ENCODE measurements at regions not wholly inside any gene's neighbourhood (a gene's known extent, or its start where the extent isn't known, plus 50 kb on each side); places are given as distances from the start of the nearest gene placed in this dataset.

- H3K4me3 Mint-ChIP-seq, result no peak overlapping the region
- intact Hi-C loops (cut with micrococcal nuclease), result loop anchor here (1.0 to 5.0 kb wide), 9 partner anchors 16 to 332 kb away; partner anchors contain the start of genes CPSF3, ITGB1BP1 and YWHAQ
Measured at GRCh38 chr2:9753665-9754531, 89.4 kb upstream of the TAF1B start.

GRCh38 chr2:9754532-9754887 lies 88.8 kb upstream of the TAF1B start:
- intact Hi-C loops (cut with micrococcal nuclease), result loop anchor here (5.0 kb wide), 1 partner anchor 332 kb away; the partner anchor contains the start of genes CPSF3 and ITGB1BP1
- Mint-ChIP-seq H3K36me3 (ENCODE audit: low read depth) (no peaks in the 10 kb centered on the region), H3K27me3 (ENCODE audit: low read depth) (peaks cover 22% of the 10 kb centered on the region), H3K9me3 (no peaks in the 10 kb centered on the region), H3K4me3 (no peak overlapping the region), H3K4me1 (ENCODE audit: low read depth) (peaks cover 27% of the 10 kb centered on the region), H3K27ac (peak overlapping the region; percentile 54)
- DNase-seq, result no peak
- CTCF ChIA-PET, result interaction anchor here (1.2 kb wide), 2 partner anchors 20 to 24 kb away, joined by 3 to 5 read pairs; no protein-coding TSS in a partner anchor

More at GRCh38 chr2:9753665-9754531, 89.4 kb upstream of the TAF1B start:
- peak; percentile 76 for DNase-seq
- H3K36me3 Mint-ChIP-seq (ENCODE audit: low read depth), result no peaks in the 10 kb centered on the region
- peaks cover 22% of the 10 kb centered on the region for H3K27me3 Mint-ChIP-seq (ENCODE audit: low read depth)
- H3K27ac Mint-ChIP-seq, result peak overlapping the region; percentile 54
- CTCF ChIA-PET, result interaction anchor here (0.7 to 1.2 kb wide), 3 partner anchors 21 to 30 kb away, joined by 3 to 5 read pairs (median 3); no protein-coding TSS in a partner anchor
- no peaks in the 10 kb centered on the region for H3K9me3 Mint-ChIP-seq
- peaks cover 34% of the 10 kb centered on the region for H3K4me1 Mint-ChIP-seq (ENCODE audit: low read depth)

- no peak for DNase-seq
- intact Hi-C loops (cut with micrococcal nuclease), result no loop called here
- H3K9me3 Mint-ChIP-seq, result no peaks in the 10 kb centered on the region
- no peak overlapping the region for H3K4me3 Mint-ChIP-seq
- no peaks in the 10 kb centered on the region for H3K36me3 Mint-ChIP-seq (ENCODE audit: low read depth)
- CTCF ChIA-PET, result no interaction called here
- no peak overlapping the region for H3K27ac Mint-ChIP-seq
- H3K27me3 Mint-ChIP-seq (ENCODE audit: low read depth), result peaks cover 22% of the 10 kb centered on the region
- peaks cover 29% of the 10 kb centered on the region for H3K4me1 Mint-ChIP-seq (ENCODE audit: low read depth)
Measured at GRCh38 chr2:9755008-9755407, 88.3 kb upstream of the TAF1B start.

GRCh38 chr2:9755638-9756037 lies 87.6 kb upstream of the TAF1B start:
- DNase-seq, result no peak
- Mint-ChIP-seq H3K4me1 (ENCODE audit: low read depth) (peaks cover 35% of the 10 kb centered on the region), H3K27me3 (ENCODE audit: low read depth) (peaks cover 22% of the 10 kb centered on the region), H3K36me3 (ENCODE audit: low read depth) (no peaks in the 10 kb centered on the region), H3K9me3 (no peaks in the 10 kb centered on the region), H3K4me3 (no peak overlapping the region), H3K27ac (no peak overlapping the region)
- CTCF ChIA-PET, result no interaction called here
- intact Hi-C loops (cut with micrococcal nuclease), result no loop called here

- Mint-ChIP-seq H3K4me1 (ENCODE audit: low read depth) (peaks cover 41% of the 10 kb centered on the region), H3K27me3 (ENCODE audit: low read depth) (peaks cover 22% of the 10 kb centered on the region), H3K4me3 (no peak overlapping the region)
Measured at GRCh38 chr2:9756692-9757250, 86.5 kb upstream of the TAF1B start.

GRCh38 chr2:9757501-9758264 lies 85.6 kb upstream of the TAF1B start:
- no peak overlapping the region for H3K4me3 Mint-ChIP-seq
- CTCF ChIA-PET, result interaction anchor here (5.9 kb wide), 1 partner anchor 13 kb away, joined by 28 read pairs; no protein-coding TSS in a partner anchor
- no peak overlapping the region for H3K27ac Mint-ChIP-seq
- peaks cover 36% of the 10 kb centered on the region for H3K4me1 Mint-ChIP-seq (ENCODE audit: low read depth)
- intact Hi-C loops (cut with micrococcal nuclease), result no loop called here
- H3K36me3 Mint-ChIP-seq (ENCODE audit: low read depth), result no peaks in the 10 kb centered on the region
- DNase-seq, result no peak
- peaks cover 22% of the 10 kb centered on the region for H3K27me3 Mint-ChIP-seq (ENCODE audit: low read depth)
- no peaks in the 10 kb centered on the region for H3K9me3 Mint-ChIP-seq

More at GRCh38 chr2:9756692-9757250, 86.5 kb upstream of the TAF1B start:
- Mint-ChIP-seq H3K9me3 (no peaks in the 10 kb centered on the region), H3K27ac (no peak overlapping the region), H3K36me3 (ENCODE audit: low read depth) (no peaks in the 10 kb centered on the region)
- CTCF ChIA-PET, result interaction anchor here (5.9 kb wide), 1 partner anchor 14 kb away, joined by 28 read pairs; no protein-coding TSS in a partner anchor
- intact Hi-C loops (cut with micrococcal nuclease), result no loop called here
- DNase-seq, result no peak

- H3K4me1 Mint-ChIP-seq (ENCODE audit: low read depth), result peaks cover 30% of the 10 kb centered on the region
- H3K4me3 Mint-ChIP-seq, result no peak overlapping the region
- intact Hi-C loops (cut with micrococcal nuclease), result no loop called here
- no peak overlapping the region for H3K27ac Mint-ChIP-seq
- no peaks in the 10 kb centered on the region for H3K9me3 Mint-ChIP-seq
- H3K27me3 Mint-ChIP-seq (ENCODE audit: low read depth), result peaks cover 22% of the 10 kb centered on the region
- CTCF ChIA-PET, result interaction anchor here (5.9 kb wide), 1 partner anchor 12 kb away, joined by 28 read pairs; no protein-coding TSS in a partner anchor
- no peaks in the 10 kb centered on the region for H3K36me3 Mint-ChIP-seq (ENCODE audit: low read depth)
- DNase-seq, result no peak
Measured at GRCh38 chr2:9758741-9759140, 84.5 kb upstream of the TAF1B start.

- Mint-ChIP-seq H3K4me1 (ENCODE audit: low read depth) (peaks cover 20% of the 10 kb centered on the region), H3K27me3 (ENCODE audit: low read depth) (peaks cover 13% of the 10 kb centered on the region), H3K9me3 (no peaks in the 10 kb centered on the region), H3K36me3 (ENCODE audit: low read depth) (no peaks in the 10 kb centered on the region), H3K4me3 (no peak overlapping the region), H3K27ac (no peak overlapping the region)
- intact Hi-C loops (cut with micrococcal nuclease), result no loop called here
- no peak for DNase-seq
- CTCF ChIA-PET, result interaction anchor here (5.9 kb wide), 1 partner anchor 11 kb away, joined by 28 read pairs; no protein-coding TSS in a partner anchor
Measured at GRCh38 chr2:9760069-9760901, 83.0 kb upstream of the TAF1B start.

- peaks cover 20% of the 10 kb centered on the region for H3K4me1 Mint-ChIP-seq (ENCODE audit: low read depth)
- H3K9me3 Mint-ChIP-seq, result no peaks in the 10 kb centered on the region
- H3K27me3 Mint-ChIP-seq (ENCODE audit: low read depth), result peaks cover 9% of the 10 kb centered on the region
- DNase-seq, result no peak
- H3K36me3 Mint-ChIP-seq (ENCODE audit: low read depth), result no peaks in the 10 kb centered on the region
- H3K27ac Mint-ChIP-seq, result no peak overlapping the region
- intact Hi-C loops (cut with micrococcal nuclease), result no loop called here
- H3K4me3 Mint-ChIP-seq, result no peak overlapping the region
- CTCF ChIA-PET, result interaction anchor here (5.9 kb wide), 1 partner anchor 10 kb away, joined by 28 read pairs; no protein-coding TSS in a partner anchor
Measured at GRCh38 chr2:9760902-9761228, 82.4 kb upstream of the TAF1B start.

GRCh38 chr2:9761577-9761976 lies 81.7 kb upstream of the TAF1B start:
- DNase-seq, result no peak
- H3K36me3 Mint-ChIP-seq (ENCODE audit: low read depth), result no peaks in the 10 kb centered on the region
- H3K9me3 Mint-ChIP-seq, result no peaks in the 10 kb centered on the region
- intact Hi-C loops (cut with micrococcal nuclease), result no loop called here
- H3K4me1 Mint-ChIP-seq (ENCODE audit: low read depth), result peaks cover 20% of the 10 kb centered on the region
- no peak overlapping the region for H3K4me3 Mint-ChIP-seq
- CTCF ChIA-PET, result interaction anchor here (0.6 to 5.9 kb wide), 2 partner anchors 9 to 48 kb away, joined by 3 to 28 read pairs; no protein-coding TSS in a partner anchor
- no peak overlapping the region for H3K27ac Mint-ChIP-seq
- H3K27me3 Mint-ChIP-seq (ENCODE audit: low read depth), result peaks cover 3% of the 10 kb centered on the region

GRCh38 chr2:9762164-9762563 lies 81.1 kb upstream of the TAF1B start:
- Mint-ChIP-seq H3K4me1 (ENCODE audit: low read depth) (peaks cover 20% of the 10 kb centered on the region), H3K27ac (no peak overlapping the region)
- intact Hi-C loops (cut with micrococcal nuclease), result no loop called here

More at GRCh38 chr2:9762164-9762563, 81.1 kb upstream of the TAF1B start:
- DNase-seq, result no peak
- no peaks in the 10 kb centered on the region for H3K36me3 Mint-ChIP-seq (ENCODE audit: low read depth)
- no peaks in the 10 kb centered on the region for H3K9me3 Mint-ChIP-seq
- CTCF ChIA-PET, result interaction anchor here (5.9 kb wide), 1 partner anchor 9 kb away, joined by 28 read pairs; no protein-coding TSS in a partner anchor
- peaks cover 2% of the 10 kb centered on the region for H3K27me3 Mint-ChIP-seq (ENCODE audit: low read depth)
- no peak overlapping the region for H3K4me3 Mint-ChIP-seq

All from activated naive CD4-positive, alpha-beta T cell treated with anti-CD3 and anti-CD28 coated beads for 36 hours (primary cell).